GM19463 (cell line): ENCODE measurements at regions not wholly inside any gene's neighbourhood (a gene's known extent, or its start where the extent isn't known, plus 50 kb on each side); places are given as distances from the start of the nearest gene placed in this dataset.

ENCODE experiments used
- ATAC-seq: cut with Tn5 transposase; IDR thresholded peaks from one replicate; pipeline ENCODE4 v1.9.1; 2021; ENCODE audit warnings: mild to moderate bottlenecking, moderate library complexity; ENCODE audit not compliant: unreplicated experiment

- no peak for ATAC-seq
Measured at GRCh38 chr7:25926451-25926850, 225.5 kb upstream of the NFE2L3 start.

GRCh38 chr7:25926891-25927625 is 224.9 kb upstream of the NFE2L3 start:
- no peak for ATAC-seq

GRCh38 chr7:25927626-25927978 is 224.4 kb upstream of the NFE2L3 start:
- ATAC-seq, result no peak

GRCh38 chr7:25928549-25929330 is 223.3 kb upstream of the NFE2L3 start:
- no peak for ATAC-seq

- ATAC-seq, result no peak
Measured at GRCh38 chr7:25929448-25929847, 222.6 kb upstream of the NFE2L3 start.

GRCh38 chr7:25930492-25931048 is 221.4 kb upstream of the NFE2L3 start:
- no peak for ATAC-seq

GRCh38 chr7:25931156-25931555 is 220.8 kb upstream of the NFE2L3 start:
- ATAC-seq, result no peak

GRCh38 chr7:25933921-25934320 is 218.1 kb upstream of the NFE2L3 start:
- no peak for ATAC-seq

GRCh38 chr7:25940086-25940906 is 211.7 kb upstream of the NFE2L3 start:
- ATAC-seq, result peak; percentile 19

- ATAC-seq, result no peak
Measured at GRCh38 chr7:25944777-25945515, 207.1 kb upstream of the NFE2L3 start.

- no peak for ATAC-seq
Measured at GRCh38 chr7:25945608-25946007, 206.4 kb upstream of the NFE2L3 start.

- ATAC-seq, result no peak
Measured at GRCh38 chr7:25946181-25946580, 205.8 kb upstream of the NFE2L3 start.

GRCh38 chr7:25947669-25948516 is 204.1 kb upstream of the NFE2L3 start:
- ATAC-seq, result no peak

GRCh38 chr7:25949736-25950487 is 202.1 kb upstream of the NFE2L3 start:
- peak; percentile 24 for ATAC-seq

GRCh38 chr7:25950488-25951413 is 201.2 kb upstream of the NFE2L3 start:
- peak; percentile 78 for ATAC-seq

GRCh38 chr7:25951414-25952260 is 200.4 kb upstream of the NFE2L3 start:
- ATAC-seq, result peak; percentile 47
